ENCODE measurements at regions not wholly inside any gene's neighbourhood (a gene's known extent, or its start where the extent isn't known, plus 50 kb on each side); places are given as distances from the start of the nearest gene placed in this dataset.

GRCh38 chr18:65202091-65202490 lies 548.7 kb upstream of the CDH7 start:
- Histone ChIP-seq H3K27me3 (ENCODE audit: control insufficient read depth in 1 of 2, insufficient read depth in 2 of 2, low read length in 2 of 2) (no peaks in the 10 kb centered on the region), H3K9me3 (ENCODE audit: low read length) (no peaks in the 10 kb centered on the region), H3K4me1 (ENCODE audit: insufficient read depth, low read length) (no peaks in the 10 kb centered on the region), H3K4me2 (ENCODE audit: low read depth, low read length) (no peak overlapping the region), H3K9ac (ENCODE audit: insufficient read depth, low read depth, low read length) (no peak overlapping the region), H3K4me3 (replicated peaks in 1 of 3; ENCODE audit: insufficient read depth in 1 of 3, low read depth in 2 of 3, low read length in 3 of 3) (no peak overlapping the region), H3K27ac (ENCODE audit: extremely low read length, insufficient read depth, low read length) (no peak overlapping the region), H4K20me1 (ENCODE audit: insufficient read depth, low read length) (no peaks in the 10 kb centered on the region), H3K36me3 (replicated peaks in 1 of 2; ENCODE audit: control insufficient read depth in 1 of 2, insufficient read depth in 2 of 2, low read length in 2 of 2) (no peaks in the 10 kb centered on the region), H2AFZ (ENCODE audit: low read length) (no peak overlapping the region), H3K79me2 (ENCODE audit: insufficient read depth, low read length) (no peaks in the 10 kb centered on the region)
- TF ChIP-seq USF2 (IDR thresholded peaks at IDR 0.05; ENCODE audit: low read depth, low read length) (peak; percentile 58; the same call in 1 of the 2 replicates), USF2 (CRISPR knock-in tag; IDR thresholded peaks at IDR 0.05; ENCODE audit: borderline replicate concordance) (no peak), TMF1 (CRISPR knock-in tag; IDR thresholded peaks at IDR 0.05; ENCODE audit: low read depth) (no peak), RAD51 (IDR thresholded peaks at IDR 0.05; ENCODE audit: borderline replicate concordance) (peak; percentile 75; the same call in 1 of the 2 replicates), GLI4 (CRISPR knock-in tag; IDR thresholded peaks at IDR 0.05; ENCODE audit: borderline replicate concordance) (no peak), EP300 (IDR thresholded peaks at IDR 0.05; ENCODE audit: low read depth in 2 of 2, low read length in 2 of 2) (no peak), EP300 (CRISPR knock-in tag; IDR thresholded peaks at IDR 0.05; ENCODE audit: borderline replicate concordance) (no peak), GPBP1L1 (CRISPR knock-in tag; IDR thresholded peaks at IDR 0.05) (no peak), ZNF275 (CRISPR knock-in tag; IDR thresholded peaks at IDR 0.05; ENCODE audit: borderline replicate concordance) (no peak), NAIF1 (CRISPR knock-in tag; IDR thresholded peaks at IDR 0.05; ENCODE audit: borderline replicate concordance) (no peak), ATAD3A (CRISPR knock-in tag; IDR thresholded peaks at IDR 0.05) (no peak), ZNF557 (CRISPR knock-in tag; IDR thresholded peaks at IDR 0.05) (no peak)
- FAIRE-seq (no peak), DNase-seq (ENCODE audit: low spot score) (no peak), ATAC-seq (no peak)
- no TSS peak for BruUV-seq (replicated peaks)
- 11% methylated on average over 4 of the region's 4 CpGs for WGBS (ENCODE audit: low lambda C conversion rate)
- CTCF ChIA-PET (ENCODE audit: low intra/inter-chr PET ratio, low total read pairs), result no interaction called here
- in situ Hi-C loops (cut with HindIII; ENCODE audit: extremely low pct_ligation_motif_present, low pct_unique_long_range_greater_than_20kb) (no loop called here), intact Hi-C loops (cut with micrococcal nuclease; ENCODE audit: unreplicated experiment) (no loop called here)
- POLR2A ChIA-PET, result no interaction called here
